ENCODE measurements at regions not wholly inside any gene's neighbourhood (a gene's known extent, or its start where the extent isn't known, plus 50 kb on each side); places are given as distances from the start of the nearest gene placed in this dataset.

DNA sequence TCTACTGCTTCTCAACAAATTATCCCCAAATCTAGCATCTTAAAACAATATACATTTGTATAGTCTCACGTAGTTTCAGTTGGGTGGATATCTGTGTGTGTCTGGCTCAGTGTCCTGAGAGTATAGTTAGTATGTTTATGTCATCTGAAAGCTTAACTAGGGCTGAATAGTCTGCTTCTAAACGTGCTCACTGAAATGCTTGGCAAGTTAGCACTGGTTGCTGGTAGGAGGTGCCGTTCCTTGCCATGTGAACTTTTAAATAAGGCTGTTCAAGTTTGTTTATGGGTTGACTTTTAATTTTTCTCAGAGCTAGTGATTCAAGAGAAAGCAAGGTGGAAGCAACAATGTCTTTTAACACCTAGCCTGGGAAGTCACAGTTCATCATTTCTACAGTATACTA, 1673.6 kb downstream of the PCDH7 start:
- Histone ChIP-seq H3K4me3 (no peak overlapping the region), H3K27me3 (no peaks in the 10 kb centered on the region), H3K4me1 (no peaks in the 10 kb centered on the region), H3K36me3 (no peaks in the 10 kb centered on the region), H3K27ac (no peak overlapping the region), H3K9me3 (no peaks in the 10 kb centered on the region)
- WGBS, 5 donors: 41 to 53% (median 50%) methylated on average over 3 of the region's 3 CpGs
- intact Hi-C loops (cut with DNase I; ENCODE audit: low total_unique reads): no loop called here
- DNase-seq: no peak
- TF ChIP-seq EP300 (IDR thresholded peaks at IDR 0.05) (no peak), POLR2A (IDR thresholded peaks at IDR 0.05) (no peak), POLR2AphosphoS5 (IDR thresholded peaks at IDR 0.05) (no peak)
- TF ChIP-seq, protein P1, sequence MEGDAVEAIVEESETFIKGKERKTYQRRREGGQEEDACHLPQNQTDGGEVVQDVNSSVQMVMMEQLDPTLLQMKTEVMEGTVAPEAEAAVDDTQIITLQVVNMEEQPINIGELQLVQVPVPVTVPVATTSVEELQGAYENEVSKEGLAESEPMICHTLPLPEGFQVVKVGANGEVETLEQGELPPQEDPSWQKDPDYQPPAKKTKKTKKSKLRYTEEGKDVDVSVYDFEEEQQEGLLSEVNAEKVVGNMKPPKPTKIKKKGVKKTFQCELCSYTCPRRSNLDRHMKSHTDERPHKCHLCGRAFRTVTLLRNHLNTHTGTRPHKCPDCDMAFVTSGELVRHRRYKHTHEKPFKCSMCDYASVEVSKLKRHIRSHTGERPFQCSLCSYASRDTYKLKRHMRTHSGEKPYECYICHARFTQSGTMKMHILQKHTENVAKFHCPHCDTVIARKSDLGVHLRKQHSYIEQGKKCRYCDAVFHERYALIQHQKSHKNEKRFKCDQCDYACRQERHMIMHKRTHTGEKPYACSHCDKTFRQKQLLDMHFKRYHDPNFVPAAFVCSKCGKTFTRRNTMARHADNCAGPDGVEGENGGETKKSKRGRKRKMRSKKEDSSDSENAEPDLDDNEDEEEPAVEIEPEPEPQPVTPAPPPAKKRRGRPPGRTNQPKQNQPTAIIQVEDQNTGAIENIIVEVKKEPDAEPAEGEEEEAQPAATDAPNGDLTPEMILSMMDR (IDR thresholded peaks at IDR 0.05): no peak

DNA sequence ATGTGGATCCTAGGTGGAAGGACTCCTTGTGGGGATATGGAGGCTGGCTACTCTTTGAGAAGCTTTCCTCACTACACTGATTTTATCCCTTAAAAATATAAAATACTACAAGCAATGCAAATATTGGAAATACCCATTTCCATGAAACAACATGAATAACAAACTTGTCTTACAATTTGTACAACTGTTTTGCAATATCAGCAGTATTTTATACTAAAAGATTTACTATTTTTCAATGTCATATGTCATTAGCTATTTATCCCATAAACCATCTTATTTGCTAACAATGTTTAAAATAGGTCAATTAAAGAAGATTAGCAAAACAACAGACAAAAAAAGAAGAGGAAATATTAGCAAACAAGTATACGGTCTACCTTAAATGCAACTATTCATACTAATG, 1674.1 kb downstream of the PCDH7 start:
- no peaks in the 10 kb centered on the region for H3K27me3 ChIP-seq
- intact Hi-C loops (cut with DNase I; ENCODE audit: low total_unique reads): no loop called here
- no peak overlapping the region for H3K27ac ChIP-seq
- TF ChIP-seq POLR2A (IDR thresholded peaks at IDR 0.05) (no peak), POLR2AphosphoS5 (IDR thresholded peaks at IDR 0.05) (no peak), EP300 (IDR thresholded peaks at IDR 0.05) (no peak)
- TF ChIP-seq, protein P1 (IDR thresholded peaks at IDR 0.05): no peak
- no peaks in the 10 kb centered on the region for H3K4me1 ChIP-seq
- no peak overlapping the region for H3K4me3 ChIP-seq
- 81 to 92% (median 88%) methylated on average over 1 of the region's 1 CpG for WGBS, 5 donors
- H3K9me3 ChIP-seq: no peaks in the 10 kb centered on the region
- no peak for DNase-seq
- no peaks in the 10 kb centered on the region for H3K36me3 ChIP-seq

DNA sequence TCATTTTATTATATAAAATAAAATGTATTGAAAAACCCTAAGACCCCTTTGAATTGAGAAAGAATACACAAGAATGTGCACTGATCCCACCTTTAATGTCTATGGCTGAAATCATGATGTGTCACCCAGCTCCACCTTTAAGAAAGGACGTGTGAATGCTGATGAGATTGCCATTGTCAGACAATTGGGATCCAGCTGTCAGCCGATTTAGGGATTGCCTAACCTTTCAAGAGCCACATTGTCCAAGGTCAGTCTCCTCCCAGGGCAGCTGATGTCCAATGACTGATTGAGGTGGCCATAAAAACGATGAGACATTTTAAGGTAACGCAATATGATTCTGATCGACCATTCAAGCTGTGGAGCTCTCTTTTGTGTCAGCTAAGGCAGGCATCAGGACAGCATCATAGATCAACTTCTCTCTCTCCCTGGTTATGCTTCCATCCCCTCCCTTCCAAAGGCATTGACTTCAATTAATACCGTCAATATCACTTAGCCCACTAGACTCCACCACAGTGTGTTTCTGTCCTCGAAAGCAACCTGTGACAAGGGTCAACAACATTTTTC, 1676.4 kb downstream of the PCDH7 start:
- H3K4me1 ChIP-seq: no peaks in the 10 kb centered on the region
- no peaks in the 10 kb centered on the region for H3K27me3 ChIP-seq
- no peaks in the 10 kb centered on the region for H3K36me3 ChIP-seq
- DNase-seq: no peak
- H3K4me3 ChIP-seq: no peak overlapping the region
- intact Hi-C loops (cut with DNase I; ENCODE audit: low total_unique reads): no loop called here
- WGBS, 5 donors: 74 to 85% (median 77%) methylated on average over 7 of the region's 7 CpGs
- TF ChIP-seq, protein P1 (IDR thresholded peaks at IDR 0.05): no peak
- TF ChIP-seq POLR2AphosphoS5 (IDR thresholded peaks at IDR 0.05) (no peak), EP300 (IDR thresholded peaks at IDR 0.05) (no peak), POLR2A (IDR thresholded peaks at IDR 0.05) (no peak)
- H3K27ac ChIP-seq: no peak overlapping the region
- H3K9me3 ChIP-seq: no peaks in the 10 kb centered on the region

- no peak for TF ChIP-seq POLR2A (IDR thresholded peaks at IDR 0.05)
- TF ChIP-seq POLR2AphosphoS5 (IDR thresholded peaks at IDR 0.05): no peak
- TF ChIP-seq, protein P1 (IDR thresholded peaks at IDR 0.05): no peak
- no peak for TF ChIP-seq EP300 (IDR thresholded peaks at IDR 0.05)
- H3K36me3 ChIP-seq: no peaks in the 10 kb centered on the region
- H3K27me3 ChIP-seq: no peaks in the 10 kb centered on the region
- WGBS, 5 donors: 93 to 95% (median 94%) methylated on average over 1 of the region's 1 CpG
- no peaks in the 10 kb centered on the region for H3K9me3 ChIP-seq
- no peak for DNase-seq
- intact Hi-C loops (cut with DNase I; ENCODE audit: low total_unique reads): no loop called here
- H3K4me1 ChIP-seq: no peaks in the 10 kb centered on the region
- no peak overlapping the region for H3K27ac ChIP-seq
- no peak overlapping the region for H3K4me3 ChIP-seq
Measured at GRCh38 chr4:32400870-32401269, 1680.7 kb downstream of the PCDH7 start.

All from stomach (tissue), 8 donors.